ENCODE measurements at regions not wholly inside any gene's neighbourhood (a gene's known extent, or its start where the extent isn't known, plus 50 kb on each side); places are given as distances from the start of the nearest gene placed in this dataset.

DNA sequence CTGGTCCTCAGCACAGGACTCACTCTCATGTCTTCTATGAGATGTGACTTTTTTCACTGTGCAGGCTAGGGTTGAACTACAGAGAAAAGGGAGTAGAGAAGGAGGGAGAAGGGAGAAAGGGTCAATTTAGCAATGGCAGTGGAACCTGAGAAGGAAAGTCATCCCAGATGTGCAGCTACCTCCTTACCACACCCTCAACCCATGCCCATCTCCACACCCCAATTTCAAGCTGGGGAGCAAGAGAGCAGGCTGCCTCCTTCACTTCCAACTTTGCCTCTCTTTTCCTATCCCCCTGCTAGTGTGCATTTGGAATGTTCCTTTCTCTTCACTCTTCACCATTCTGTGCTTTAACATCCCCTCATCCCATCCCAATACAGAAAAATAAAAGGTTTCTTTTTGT lies 163.5 kb upstream of the MAP3K1 start:
- H3K27me3 ChIP-seq = peaks cover 0 to 2% (median 0%) of the 10 kb centered on the region in 7 donors
- no peak overlapping the region for H3K4me3 ChIP-seq
- H3K9me3 ChIP-seq = no peaks in the 10 kb centered on the region
- TF ChIP-seq, protein P1, sequence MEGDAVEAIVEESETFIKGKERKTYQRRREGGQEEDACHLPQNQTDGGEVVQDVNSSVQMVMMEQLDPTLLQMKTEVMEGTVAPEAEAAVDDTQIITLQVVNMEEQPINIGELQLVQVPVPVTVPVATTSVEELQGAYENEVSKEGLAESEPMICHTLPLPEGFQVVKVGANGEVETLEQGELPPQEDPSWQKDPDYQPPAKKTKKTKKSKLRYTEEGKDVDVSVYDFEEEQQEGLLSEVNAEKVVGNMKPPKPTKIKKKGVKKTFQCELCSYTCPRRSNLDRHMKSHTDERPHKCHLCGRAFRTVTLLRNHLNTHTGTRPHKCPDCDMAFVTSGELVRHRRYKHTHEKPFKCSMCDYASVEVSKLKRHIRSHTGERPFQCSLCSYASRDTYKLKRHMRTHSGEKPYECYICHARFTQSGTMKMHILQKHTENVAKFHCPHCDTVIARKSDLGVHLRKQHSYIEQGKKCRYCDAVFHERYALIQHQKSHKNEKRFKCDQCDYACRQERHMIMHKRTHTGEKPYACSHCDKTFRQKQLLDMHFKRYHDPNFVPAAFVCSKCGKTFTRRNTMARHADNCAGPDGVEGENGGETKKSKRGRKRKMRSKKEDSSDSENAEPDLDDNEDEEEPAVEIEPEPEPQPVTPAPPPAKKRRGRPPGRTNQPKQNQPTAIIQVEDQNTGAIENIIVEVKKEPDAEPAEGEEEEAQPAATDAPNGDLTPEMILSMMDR (IDR thresholded peaks at IDR 0.05) = no peak
- DNase-seq = no peak
- peaks cover 0 to 28% (median 11%) of the 10 kb centered on the region in 9 donors for H3K4me1 ChIP-seq
- intact Hi-C loops (cut with DNase I) = no loop called here
- H3K27ac ChIP-seq = no peak overlapping the region
- no peaks in the 10 kb centered on the region for H3K36me3 ChIP-seq
- ATAC-seq = no peak

DNA sequence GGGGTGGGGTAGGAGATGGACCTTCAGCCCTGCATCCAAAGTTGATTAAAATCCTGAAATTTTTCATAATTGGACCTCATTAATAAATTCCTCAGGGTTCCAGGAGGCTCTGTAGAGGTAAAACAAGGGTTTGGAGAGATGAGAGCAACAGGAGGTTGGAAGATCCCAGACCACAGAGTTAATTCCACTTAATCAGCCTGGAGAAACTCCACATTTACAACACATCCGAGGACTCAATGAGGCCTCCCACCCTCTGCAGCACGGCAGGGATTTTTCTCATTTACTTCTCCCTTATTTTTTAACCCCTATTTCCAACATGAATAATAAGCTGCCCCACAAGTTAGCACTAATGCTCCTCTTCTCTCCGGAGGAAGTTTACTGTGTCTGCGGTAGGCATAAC lies 165.0 kb upstream of the MAP3K1 start:
- Histone ChIP-seq H3K27ac (no peak overlapping the region), H3K9me3 (no peaks in the 10 kb centered on the region), H3K36me3 (no peaks in the 10 kb centered on the region), H3K4me1 (peaks cover 0 to 30% (median 14%) of the 10 kb centered on the region in 9 donors), H3K4me3 (no peak overlapping the region), H3K27me3 (peaks cover 0 to 2% (median 0%) of the 10 kb centered on the region in 7 donors)
- no peak for DNase-seq
- intact Hi-C loops (cut with DNase I) = no loop called here
- WGBS, 2 donors = 82 to 90% methylated on average over 4 of the region's 4 CpGs
- ATAC-seq = no peak
- TF ChIP-seq, protein P1 (IDR thresholded peaks at IDR 0.05) = no peak

DNA sequence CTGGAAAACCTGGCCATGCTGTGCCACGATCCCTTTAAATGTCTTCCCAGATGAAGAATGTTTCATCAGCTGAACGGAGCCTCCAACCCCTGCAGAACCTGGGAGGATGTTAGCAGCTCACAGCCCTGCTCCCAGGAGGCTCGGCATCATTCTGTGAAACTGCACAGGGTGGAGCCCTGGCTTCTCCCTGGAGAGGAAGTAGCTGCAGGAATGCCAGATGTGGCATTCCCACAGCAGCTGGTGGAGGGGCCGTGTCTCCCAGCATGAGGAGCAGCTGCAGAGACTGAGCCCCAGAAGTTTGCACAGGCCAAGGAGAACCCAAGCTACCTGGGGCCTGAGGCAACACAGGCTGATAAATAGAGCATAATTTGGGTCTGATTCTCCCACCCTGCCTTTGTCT lies 165.8 kb upstream of the MAP3K1 start:
- peak overlapping the region in 1 of 10 donors; percentile 15 for H3K27ac ChIP-seq
- H3K27me3 ChIP-seq = peaks cover 0 to 2% (median 0%) of the 10 kb centered on the region in 7 donors
- peak in 7 of 8 donors; percentile 69 to 90 (median 76) for ATAC-seq
- DNase-seq = peak; percentile 44 to 49
- H3K4me3 ChIP-seq = no peak overlapping the region
- H3K4me1 ChIP-seq = peaks cover 0 to 30% (median 14%) of the 10 kb centered on the region in 9 donors
- WGBS, 2 donors = 37 to 44% methylated on average over 4 of the region's 4 CpGs
- TF ChIP-seq, protein P1 (IDR thresholded peaks at IDR 0.05) = no peak
- no peaks in the 10 kb centered on the region for H3K9me3 ChIP-seq
- intact Hi-C loops (cut with DNase I) = no loop called here
- no peaks in the 10 kb centered on the region for H3K36me3 ChIP-seq

DNA sequence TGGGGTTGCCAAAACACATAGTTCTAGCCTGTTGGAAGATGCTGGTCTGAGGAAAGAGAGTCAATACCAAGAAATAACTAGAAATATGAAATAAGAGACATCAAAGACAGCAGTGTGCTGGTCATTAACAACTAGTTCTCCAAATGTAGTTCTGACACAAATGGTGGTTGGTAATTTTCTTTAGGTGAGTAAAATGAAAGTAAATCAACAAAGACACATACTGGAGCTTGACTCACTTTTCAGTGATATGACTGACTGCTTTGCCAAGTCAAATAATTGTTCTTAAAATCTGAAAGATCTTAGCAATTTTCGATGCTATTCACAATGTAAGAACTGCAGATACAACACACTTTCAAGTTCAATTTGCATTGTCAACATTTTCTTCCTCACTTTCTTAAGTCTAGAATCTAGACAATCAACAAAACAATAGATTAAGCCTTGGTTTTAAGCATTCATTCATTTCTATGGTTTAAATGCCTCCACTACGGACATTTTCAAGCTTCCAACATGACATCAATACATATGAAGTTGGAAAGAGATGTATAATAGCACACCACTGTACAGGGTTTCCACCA lies 166.8 kb upstream of the MAP3K1 start:
- intact Hi-C loops (cut with DNase I) = no loop called here

More for the DNA sequence above, 166.8 kb upstream of the MAP3K1 start:
- TF ChIP-seq, protein P1 (IDR thresholded peaks at IDR 0.05) = no peak
- peaks cover 0 to 30% (median 14%) of the 10 kb centered on the region in 9 donors for H3K4me1 ChIP-seq
- no peak overlapping the region for H3K4me3 ChIP-seq
- H3K36me3 ChIP-seq = no peaks in the 10 kb centered on the region
- ATAC-seq (no peak), DNase-seq (no peak)
- peaks cover 0 to 2% (median 0%) of the 10 kb centered on the region in 7 donors for H3K27me3 ChIP-seq
- no peak overlapping the region for H3K27ac ChIP-seq
- H3K9me3 ChIP-seq = no peaks in the 10 kb centered on the region
- WGBS, 2 donors = 92 to 95% methylated on average over 2 of the region's 2 CpGs

All from heart right ventricle (tissue), 16 donors.